Medulla oblongata (tissue), 1 donor: ENCODE measurements at regions not wholly inside any gene's neighbourhood (a gene's known extent, or its start where the extent isn't known, plus 50 kb on each side); places are given as distances from the start of the nearest gene placed in this dataset.
A peak's percentile ranks its signal among the peaks of the same experiment; 100 is the strongest.

ENCODE experiments used
- DNase-seq: peaks from one replicate; pipeline ENCODE4 v3.0.0-alpha.2; 2015; ENCODE audit errors: extremely low spot score

DNA sequence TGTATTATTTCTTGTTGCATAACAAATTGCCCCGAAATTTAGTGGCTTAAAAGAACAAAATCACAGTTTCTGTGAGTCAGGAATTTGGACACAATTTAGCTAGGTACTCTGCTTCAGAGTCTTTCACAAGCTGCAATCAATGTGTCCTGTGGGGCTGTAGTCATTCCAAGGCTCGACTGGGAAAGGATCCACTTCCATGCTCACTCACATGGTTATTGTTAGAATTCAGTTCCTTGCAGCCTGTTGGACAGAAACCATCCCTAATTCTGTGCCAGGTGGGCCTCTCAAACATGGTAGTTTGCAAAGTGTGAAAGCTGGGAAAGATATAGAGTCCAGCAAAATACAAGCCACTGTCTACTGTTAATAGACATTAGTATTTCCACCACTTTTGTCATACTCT is 59.7 kb upstream of the ARID2 start:
- no peak for DNase-seq

- peak; percentile 25 for DNase-seq
These were observed 59.0 kb upstream of the ARID2 start for GRCh38 chr12:45670346-45671065.

DNA sequence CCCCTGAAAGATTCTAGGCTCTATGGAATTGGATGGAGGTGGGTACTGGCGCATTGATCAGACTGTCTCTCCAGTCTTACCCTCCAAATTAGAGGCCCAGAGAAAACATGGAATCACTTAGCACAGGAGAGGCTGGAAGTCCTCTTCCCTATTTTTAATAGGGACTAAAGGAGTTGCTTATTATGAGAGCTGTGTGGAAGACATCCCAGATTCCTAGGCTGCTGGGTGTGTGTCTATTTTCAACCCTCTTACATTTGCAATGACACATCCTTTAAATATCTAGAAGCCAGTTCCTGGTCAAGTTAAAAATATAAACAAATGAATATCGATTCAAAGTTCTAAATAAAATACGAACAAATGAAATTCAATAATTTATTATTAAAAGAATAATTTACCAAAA is 58.3 kb upstream of the ARID2 start:
- DNase-seq = no peak

DNA sequence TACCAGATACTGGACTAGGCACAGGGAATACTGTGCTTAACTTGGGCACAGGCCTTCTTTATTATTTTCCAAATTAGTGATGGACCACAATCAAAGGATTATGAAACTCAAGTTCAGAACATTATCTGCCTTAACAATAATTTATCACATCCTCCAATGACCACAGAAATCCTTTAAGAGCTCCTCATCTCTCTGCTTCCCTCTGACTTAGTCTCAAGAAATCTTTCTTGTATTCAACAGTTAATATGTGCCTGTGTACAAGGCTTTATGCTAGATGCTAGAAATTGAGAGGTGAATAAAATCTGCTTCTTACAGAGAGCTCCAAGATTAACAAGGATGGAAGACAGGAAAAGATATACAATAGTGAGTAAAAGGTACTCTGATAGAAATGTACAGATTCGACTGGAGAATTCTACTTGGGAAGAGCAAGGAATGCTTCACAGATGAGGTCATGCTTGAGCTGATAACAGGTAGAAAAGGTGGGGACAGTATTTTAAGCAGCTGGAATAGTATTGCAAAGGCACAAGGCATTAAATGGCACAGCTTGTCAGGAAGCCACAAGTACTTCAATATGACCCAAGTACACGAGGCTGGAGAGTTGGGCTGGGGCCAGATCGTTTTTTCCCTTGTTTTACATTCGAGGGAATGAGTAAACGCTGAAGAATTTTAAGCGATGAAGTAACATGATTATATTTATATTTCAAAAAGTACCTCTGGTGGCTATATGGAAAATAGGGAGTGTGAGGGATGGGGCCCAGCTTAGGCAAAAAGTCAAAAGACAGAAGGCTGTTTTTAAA is 55.1 kb upstream of the ARID2 start:
- DNase-seq = no peak

GRCh38 chr12:45675534-45675933 is 54.0 kb upstream of the ARID2 start:
- DNase-seq = no peak
